OCI-LY1 (cell line): ENCODE measurements at regions not wholly inside any gene's neighbourhood (a gene's known extent, or its start where the extent isn't known, plus 50 kb on each side); places are given as distances from the start of the nearest gene placed in this dataset.
"Not testable (repeated sequence)": the region's sequence is repeated elsewhere in the genome, so short reads cannot be mapped to it uniquely, and the experiment has no call there.

ENCODE experiments used
- H2AFZ ChIP-seq: fragments of 200-600 bp; sonication (generic), shearing (Covaris generic); 2 replicates; pipeline ENCODE4 v1.6.0; 2014; ENCODE audit warnings: antibody characterized with exemption, mild to moderate bottlenecking, low read length
- H3F3A ChIP-seq: fragments of 200-600 bp; sonication (generic), shearing (Covaris generic); 2 replicates; pipeline ENCODE4 v1.6.0; 2014; ENCODE audit warnings: mild to moderate bottlenecking, antibody characterized with exemption, low read length, moderate library complexity; ENCODE audit not compliant: insufficient read depth
- H3K27ac ChIP-seq: fragments of 200-600 bp; sonication (generic); 2 replicates; pipeline ENCODE4 v1.5.1; 2014; ENCODE audit warnings: low read length, mixed run types, mild to moderate bottlenecking, low read depth; ENCODE audit not compliant: poor library complexity, severe bottlenecking
- H3K27me3 ChIP-seq: fragments of 200-600 bp; sonication (generic); 2 replicates; pipeline ENCODE4 v1.6.0; 2014; ENCODE audit warnings: antibody characterized with exemption, mild to moderate bottlenecking, low read length, moderate library complexity; ENCODE audit not compliant: insufficient read depth
- H3K36me3 ChIP-seq: fragments of 200-600 bp; sonication (generic); 2 replicates; pipeline ENCODE4 v1.6.1; 2014; ENCODE audit warnings: mild to moderate bottlenecking, antibody characterized with exemption, low read length, moderate library complexity, mixed read lengths; ENCODE audit not compliant: insufficient read depth
- H3K4me1 ChIP-seq: fragments of 200-600 bp; sonication (generic); 2 replicates; pipeline ENCODE4 v1.5.1; 2014; ENCODE audit warnings: mild to moderate bottlenecking, low read length, moderate library complexity; ENCODE audit not compliant: insufficient read depth, severe bottlenecking
- H3K4me2 ChIP-seq: fragments of 200-600 bp; sonication (generic), shearing (Covaris generic); 2 replicates; pipeline ENCODE4 v1.6.1; 2014; ENCODE audit warnings: low read length
- H3K4me3 ChIP-seq: fragments of 200-600 bp; sonication (generic); 2 replicates; pipeline ENCODE4 v1.5.1; 2014; ENCODE audit warnings: low read length, low read depth, mild to moderate bottlenecking, mixed read lengths; ENCODE audit not compliant: poor library complexity, severe bottlenecking
- H3K79me2 ChIP-seq: fragments of 200-600 bp; shearing (Covaris generic); 2 replicates; pipeline ENCODE4 v1.6.1; 2016; ENCODE audit warnings: mixed run types, low read length, mixed read lengths; ENCODE audit not compliant: insufficient read depth
- H3K9ac ChIP-seq: fragments of 200-600 bp; sonication (generic), shearing (Covaris generic); 2 replicates; pipeline ENCODE4 v1.6.1; 2014; ENCODE audit warnings: mild to moderate bottlenecking, low read length, mixed read lengths
- H3K9me2 ChIP-seq: fragments of 200-600 bp; sonication (generic), shearing (Covaris generic); 2 replicates; pipeline ENCODE4 v1.6.1; 2014; ENCODE audit warnings: low read depth, mild to moderate bottlenecking, low read length, mixed read lengths
- H3K9me3 ChIP-seq: fragments of 200-600 bp; shearing (Covaris generic); 2 replicates; pipeline ENCODE4 v1.6.1; 2014; ENCODE audit warnings: low read length, mixed read lengths
- H4K20me1 ChIP-seq: fragments of 200-600 bp; sonication (generic), shearing (Covaris generic); 2 replicates; pipeline ENCODE4 v1.6.0; 2016; ENCODE audit warnings: mild to moderate bottlenecking, low read length; ENCODE audit not compliant: insufficient read depth
- EZH2 ChIP-seq: fragments of 200-600 bp; sonication (generic), shearing (Covaris generic); IDR thresholded peaks from 2 replicates; pipeline ENCODE4 v1.8.0; 2017; ENCODE audit warnings: borderline replicate concordance, mixed run types, mild to moderate bottlenecking, antibody characterized with exemption, low read length, moderate library complexity, mixed read lengths
- TF ChIP-seq, protein P1 (sequence below): fragments of 200-600 bp; sonication (generic), shearing (Covaris generic); IDR thresholded peaks from 2 replicates; pipeline ENCODE4 v1.5.1; 2017; ENCODE audit warnings: mild to moderate bottlenecking, antibody characterized with exemption, low read length, moderate library complexity, mixed read lengths

DNA sequence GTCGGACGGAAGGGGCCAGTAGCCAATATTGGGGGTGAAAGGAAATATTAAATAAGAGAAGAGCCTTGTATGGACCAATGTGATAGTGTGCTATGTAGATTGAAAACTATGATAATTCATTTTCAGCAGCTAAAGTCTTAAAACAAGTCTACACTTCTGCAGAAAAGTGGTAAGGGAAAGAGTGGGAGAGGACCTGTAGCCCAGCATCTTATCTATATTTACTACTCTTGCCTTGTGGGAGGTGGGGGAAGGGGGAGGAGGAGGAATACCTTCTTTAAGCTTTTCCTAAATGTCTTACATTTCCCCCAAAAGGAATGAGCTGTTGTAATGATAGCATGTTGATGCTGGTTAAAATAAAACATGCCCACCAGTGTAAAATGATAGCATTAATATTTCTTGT is 220.0 kb upstream of the SPRY1 start:
- no peak overlapping the region for H3K9ac ChIP-seq
- H3K4me2 ChIP-seq = no peak overlapping the region
- H3K9me3 ChIP-seq = no peaks in the 10 kb centered on the region
- no peak for TF ChIP-seq EZH2
- TF ChIP-seq, protein P1, sequence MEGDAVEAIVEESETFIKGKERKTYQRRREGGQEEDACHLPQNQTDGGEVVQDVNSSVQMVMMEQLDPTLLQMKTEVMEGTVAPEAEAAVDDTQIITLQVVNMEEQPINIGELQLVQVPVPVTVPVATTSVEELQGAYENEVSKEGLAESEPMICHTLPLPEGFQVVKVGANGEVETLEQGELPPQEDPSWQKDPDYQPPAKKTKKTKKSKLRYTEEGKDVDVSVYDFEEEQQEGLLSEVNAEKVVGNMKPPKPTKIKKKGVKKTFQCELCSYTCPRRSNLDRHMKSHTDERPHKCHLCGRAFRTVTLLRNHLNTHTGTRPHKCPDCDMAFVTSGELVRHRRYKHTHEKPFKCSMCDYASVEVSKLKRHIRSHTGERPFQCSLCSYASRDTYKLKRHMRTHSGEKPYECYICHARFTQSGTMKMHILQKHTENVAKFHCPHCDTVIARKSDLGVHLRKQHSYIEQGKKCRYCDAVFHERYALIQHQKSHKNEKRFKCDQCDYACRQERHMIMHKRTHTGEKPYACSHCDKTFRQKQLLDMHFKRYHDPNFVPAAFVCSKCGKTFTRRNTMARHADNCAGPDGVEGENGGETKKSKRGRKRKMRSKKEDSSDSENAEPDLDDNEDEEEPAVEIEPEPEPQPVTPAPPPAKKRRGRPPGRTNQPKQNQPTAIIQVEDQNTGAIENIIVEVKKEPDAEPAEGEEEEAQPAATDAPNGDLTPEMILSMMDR = no peak
- H3K9me2 ChIP-seq = no peaks in the 10 kb centered on the region
- no peaks in the 10 kb centered on the region for H4K20me1 ChIP-seq
- H3K4me3 ChIP-seq = no peak overlapping the region
- H3F3A ChIP-seq = no peaks in the 10 kb centered on the region
- H3K27me3 ChIP-seq = no peaks in the 10 kb centered on the region
- no peak overlapping the region for H3K27ac ChIP-seq
- H2AFZ ChIP-seq = no peak overlapping the region
- H3K36me3 ChIP-seq = no peaks in the 10 kb centered on the region; the same call in 1 of the 2 replicates
- no peaks in the 10 kb centered on the region for H3K79me2 ChIP-seq
- H3K4me1 ChIP-seq = no peaks in the 10 kb centered on the region

DNA sequence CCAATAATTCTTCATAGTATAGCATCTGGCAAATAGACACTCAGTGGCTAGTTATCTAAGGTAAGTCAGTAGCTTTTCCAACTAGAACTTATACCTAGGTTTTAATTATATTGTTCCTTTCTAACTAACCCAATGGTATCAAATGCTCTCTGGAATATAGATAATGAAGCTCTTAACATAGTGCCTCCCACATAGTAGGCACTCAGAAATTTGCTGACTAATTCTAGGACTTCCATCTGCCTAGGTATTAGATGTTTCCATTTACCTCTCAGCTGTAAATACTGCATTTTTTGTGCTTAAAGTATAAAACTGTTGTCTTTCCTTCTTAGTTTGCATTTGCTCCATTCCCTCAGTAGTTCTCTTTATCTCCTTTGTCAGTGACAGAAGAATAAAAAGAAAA is 214.3 kb upstream of the SPRY1 start:
- no peaks in the 10 kb centered on the region for H3K79me2 ChIP-seq
- no peaks in the 10 kb centered on the region for H3K9me3 ChIP-seq
- no peaks in the 10 kb centered on the region for H3F3A ChIP-seq
- no peak overlapping the region for H3K27ac ChIP-seq
- no peaks in the 10 kb centered on the region for H3K27me3 ChIP-seq
- no peak overlapping the region for H3K9ac ChIP-seq
- no peaks in the 10 kb centered on the region for H3K4me1 ChIP-seq
- TF ChIP-seq, protein P1 = no peak
- no peak for TF ChIP-seq EZH2
- no peaks in the 10 kb centered on the region for H3K36me3 ChIP-seq
- H2AFZ ChIP-seq = no peak overlapping the region
- no peaks in the 10 kb centered on the region for H4K20me1 ChIP-seq
- H3K4me2 ChIP-seq = no peak overlapping the region
- no peak overlapping the region for H3K4me3 ChIP-seq
- no peaks in the 10 kb centered on the region for H3K9me2 ChIP-seq

DNA sequence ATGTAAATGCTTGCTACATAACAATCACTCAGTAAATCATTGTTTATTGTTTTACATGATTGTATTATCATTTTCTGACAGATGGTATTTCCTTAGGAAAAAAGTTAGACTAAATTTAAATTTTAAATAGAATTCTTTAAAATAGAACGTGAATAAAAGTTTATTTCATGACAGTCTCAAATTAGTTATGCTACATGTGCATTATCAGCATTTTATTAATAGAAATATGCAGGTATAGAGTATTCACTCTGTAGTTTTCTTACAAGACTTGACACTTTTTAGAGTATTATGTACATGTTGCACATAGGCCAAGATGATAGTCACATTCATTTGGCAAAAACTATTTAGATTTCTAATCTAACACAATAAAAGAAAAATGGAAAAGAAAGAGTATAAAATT is 213.3 kb upstream of the SPRY1 start:
- H3K9me2 ChIP-seq = no peaks in the 10 kb centered on the region
- no peaks in the 10 kb centered on the region for H3K9me3 ChIP-seq
- H4K20me1 ChIP-seq = no peaks in the 10 kb centered on the region
- H3K36me3 ChIP-seq = no peaks in the 10 kb centered on the region
- no peaks in the 10 kb centered on the region for H3K27me3 ChIP-seq
- H3K79me2 ChIP-seq = no peaks in the 10 kb centered on the region
- no peak overlapping the region for H3K27ac ChIP-seq
- H2AFZ ChIP-seq = no peak overlapping the region
- H3K4me2 ChIP-seq = no peak overlapping the region
- H3K9ac ChIP-seq = no peak overlapping the region
- no peak overlapping the region for H3K4me3 ChIP-seq
- H3F3A ChIP-seq = no peaks in the 10 kb centered on the region
- TF ChIP-seq, protein P1 = no peak
- no peak for TF ChIP-seq EZH2
- no peaks in the 10 kb centered on the region for H3K4me1 ChIP-seq

DNA sequence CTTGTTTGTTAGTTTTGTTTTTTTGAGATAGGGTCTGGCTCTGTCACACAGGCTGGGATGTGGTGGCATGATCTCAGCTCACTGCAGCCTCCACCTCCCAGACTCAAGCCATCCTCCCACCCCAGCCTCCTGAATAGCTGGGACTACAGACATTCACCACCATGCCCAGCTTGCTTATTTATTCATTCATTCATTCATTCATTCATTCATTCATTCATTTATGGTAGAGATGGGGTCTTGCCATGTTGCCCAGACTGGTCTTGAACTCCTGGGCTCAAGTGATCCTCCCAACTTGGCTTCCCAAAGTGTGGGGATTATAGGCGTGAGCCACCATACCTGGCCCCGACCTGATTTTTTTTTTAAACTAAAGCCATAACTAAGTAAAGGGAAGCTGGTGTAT is 212.8 kb upstream of the SPRY1 start:
- not testable (repeated sequence) for H3K9me3 ChIP-seq, H3K4me1 ChIP-seq, H3K27me3 ChIP-seq, H3K27ac ChIP-seq, H3F3A ChIP-seq, H3K4me2 ChIP-seq, H3K9me2 ChIP-seq, H4K20me1 ChIP-seq, H3K79me2 ChIP-seq, H2AFZ ChIP-seq, H3K4me3 ChIP-seq, H3K36me3 ChIP-seq, H3K9ac ChIP-seq
